HG02571 (cell line): ENCODE measurements at regions not wholly inside any gene's neighbourhood (a gene's known extent, or its start where the extent isn't known, plus 50 kb on each side); places are given as distances from the start of the nearest gene placed in this dataset.

Experiments used
- ATAC-seq: cut with Tn5 transposase; IDR thresholded peaks from one replicate; pipeline ENCODE4 v1.9.1; 2021; ENCODE audit warnings: mild to moderate bottlenecking, moderate library complexity; ENCODE audit not compliant: unreplicated experiment

- no peak for ATAC-seq
Observed at GRCh38 chr5:143664623-143665022, 147.3 kb upstream of the HMHB1 start.

GRCh38 chr5:143663872-143664271 is 148.1 kb upstream of the HMHB1 start:
- ATAC-seq: no peak

DNA sequence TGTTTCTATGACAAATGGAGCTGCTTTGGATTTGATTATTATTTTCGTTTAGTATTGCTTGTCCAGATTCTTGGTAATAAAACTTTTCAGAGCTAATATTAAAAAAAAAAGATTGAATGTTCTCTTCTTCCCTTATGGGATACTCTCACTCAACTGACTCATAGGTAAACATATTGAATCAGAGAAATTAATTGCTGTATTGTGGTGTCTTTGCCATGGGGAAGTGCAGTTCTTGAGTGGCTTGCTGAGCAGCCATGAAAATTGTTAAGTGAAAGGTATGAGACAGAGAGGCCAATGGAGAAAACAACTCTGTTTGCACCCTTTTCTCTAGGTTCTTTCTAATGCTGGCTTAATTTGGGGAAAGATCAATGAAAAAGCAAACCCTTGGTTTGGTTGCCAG is 149.9 kb upstream of the HMHB1 start:
- ATAC-seq: no peak

- no peak for ATAC-seq
Observed at GRCh38 chr5:143660625-143661024, 151.3 kb upstream of the HMHB1 start.

GRCh38 chr5:143659599-143660238 is 152.2 kb upstream of the HMHB1 start:
- no peak for ATAC-seq

DNA sequence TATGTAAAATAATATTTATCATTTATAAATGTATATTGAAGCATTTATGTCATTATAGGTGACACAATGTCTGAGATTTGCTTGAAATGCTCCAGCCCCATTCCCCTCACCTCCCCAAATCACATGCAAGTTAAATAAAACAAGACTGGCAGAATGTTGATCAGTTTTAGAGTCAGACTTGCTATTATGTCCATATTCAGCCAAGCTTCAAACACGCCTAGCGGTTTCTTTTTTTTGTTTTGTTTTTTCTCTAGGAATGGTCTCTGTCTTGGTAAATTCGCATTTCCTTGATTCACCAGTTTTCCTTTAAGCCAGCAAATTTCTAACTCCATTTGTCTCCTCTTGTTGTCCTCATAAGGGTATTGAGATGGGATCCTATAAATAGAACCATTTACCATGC is 153.0 kb upstream of the HMHB1 start:
- no peak for ATAC-seq

- ATAC-seq: no peak
Observed at GRCh38 chr5:143657647-143658285, 154.2 kb upstream of the HMHB1 start.

DNA sequence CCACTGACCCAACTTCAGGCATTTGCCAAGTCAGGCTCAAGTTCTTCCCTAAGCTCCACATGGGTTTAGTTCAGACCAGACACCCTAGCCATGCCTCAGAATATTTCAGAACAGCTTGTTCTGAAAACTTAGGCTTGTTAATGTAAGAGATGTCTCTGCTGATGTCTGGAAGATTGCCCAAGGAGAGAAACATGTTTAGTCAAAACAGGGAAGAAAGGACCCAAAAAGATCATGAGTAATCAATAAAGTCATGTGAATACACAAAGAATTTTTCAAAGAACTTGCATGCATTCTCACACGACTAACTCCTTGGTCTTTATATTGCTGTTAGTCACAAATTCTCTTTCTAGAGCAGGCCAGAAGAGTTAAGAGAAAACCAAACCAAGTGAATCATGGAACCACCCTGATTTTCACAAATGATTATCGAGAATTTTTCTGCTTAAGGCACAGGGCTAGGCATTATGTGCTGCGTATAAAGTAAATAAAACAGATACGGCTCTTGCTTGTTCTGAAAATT is 158.1 kb upstream of the HMHB1 start:
- no peak for ATAC-seq

DNA sequence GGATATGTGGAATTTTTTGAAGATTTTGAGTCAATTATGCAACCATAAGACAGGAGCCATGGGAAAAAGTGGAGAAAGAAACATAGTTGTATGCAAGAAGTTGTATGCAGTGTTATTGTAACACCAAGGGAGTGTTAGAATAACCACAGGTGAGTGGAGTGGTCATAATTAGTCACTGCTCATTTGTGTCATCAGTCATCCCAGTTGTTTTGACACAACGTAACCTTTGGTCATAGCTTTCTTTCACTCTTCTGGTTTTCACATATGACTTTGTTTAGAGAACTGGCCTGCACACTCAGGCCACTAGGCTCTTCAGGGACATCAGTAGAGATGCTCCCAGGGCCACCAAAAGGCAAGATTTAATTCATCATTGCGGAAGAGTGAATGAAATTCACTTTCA is 158.7 kb upstream of the HMHB1 start:
- ATAC-seq: peak; percentile 55

DNA sequence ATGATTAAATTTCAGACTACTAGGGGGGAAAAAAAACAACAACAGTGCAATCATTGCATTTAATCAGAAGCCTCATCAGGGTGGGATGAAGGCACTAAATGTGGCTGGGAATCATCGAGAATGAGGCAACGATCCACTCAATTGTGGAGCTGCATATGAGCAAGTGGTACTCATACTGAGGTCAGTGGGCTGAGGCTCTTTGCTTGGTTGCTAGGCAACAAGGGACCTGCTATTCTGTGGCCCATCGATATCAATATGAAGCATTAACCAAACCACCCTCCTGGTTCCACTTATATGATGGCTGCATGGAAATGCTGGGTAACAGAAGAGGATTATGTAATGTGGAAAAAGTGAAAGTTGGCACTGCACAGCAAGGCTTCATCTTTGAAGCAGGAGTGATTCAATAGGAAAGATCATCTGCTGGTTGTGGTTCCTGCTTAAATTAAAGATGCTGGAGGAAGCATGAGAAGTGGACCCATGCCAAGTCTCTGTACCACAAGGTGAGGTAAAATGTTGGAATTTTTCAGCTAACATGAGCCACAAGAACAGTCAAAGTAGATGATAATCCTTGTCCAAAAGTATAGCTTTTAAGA is 159.8 kb upstream of the HMHB1 start:
- ATAC-seq: no peak

GRCh38 chr5:143649937-143650621 is 161.9 kb upstream of the HMHB1 start:
- no peak for ATAC-seq

DNA sequence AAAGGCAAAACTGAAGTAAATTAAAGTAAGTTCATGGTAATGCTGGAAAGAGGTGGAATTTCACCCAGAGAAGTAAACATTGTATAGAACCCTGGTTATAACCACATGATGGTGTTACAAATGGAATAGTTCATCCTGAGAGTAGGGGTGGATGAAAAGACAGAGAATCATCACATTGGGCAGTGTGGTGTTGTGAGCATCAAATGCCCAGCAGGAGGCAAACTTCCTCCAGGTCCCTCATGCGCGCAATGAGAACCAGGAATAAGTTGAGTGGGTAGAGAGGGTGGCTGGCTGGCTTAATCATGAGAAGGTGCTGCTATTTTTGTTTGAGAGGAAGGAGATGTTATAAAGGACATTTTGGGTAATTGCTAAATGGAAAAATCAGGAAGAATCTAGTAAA is 163.3 kb upstream of the HMHB1 start:
- no peak for ATAC-seq

GRCh38 chr5:143646961-143647360 is 165.0 kb upstream of the HMHB1 start:
- no peak for ATAC-seq

- no peak for ATAC-seq
Observed at GRCh38 chr5:143645356-143645755, 166.6 kb upstream of the HMHB1 start.

DNA sequence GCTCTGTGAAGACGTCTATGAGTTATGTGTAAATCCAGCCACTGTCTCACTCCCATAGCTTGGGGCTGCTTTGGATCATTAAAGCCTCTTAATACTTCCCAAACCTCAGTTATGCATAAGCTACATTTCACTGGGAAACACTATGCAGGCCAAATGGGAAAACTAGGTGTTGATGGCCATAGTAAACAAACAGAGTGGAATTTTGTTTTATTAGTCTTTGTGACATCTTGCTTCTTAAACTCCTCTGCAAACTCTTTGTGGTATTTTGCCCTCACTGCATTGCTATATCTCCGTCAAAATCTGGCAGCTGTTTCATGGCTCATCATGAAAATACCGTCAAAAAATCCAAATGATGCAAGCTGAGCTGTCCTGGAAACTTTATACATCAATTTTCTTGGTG is 167.2 kb upstream of the HMHB1 start:
- no peak for ATAC-seq

GRCh38 chr5:143642791-143643190 is 169.2 kb upstream of the HMHB1 start:
- no peak for ATAC-seq

GRCh38 chr5:143641549-143642355 is 170.2 kb upstream of the HMHB1 start:
- peak; percentile 76 for ATAC-seq

DNA sequence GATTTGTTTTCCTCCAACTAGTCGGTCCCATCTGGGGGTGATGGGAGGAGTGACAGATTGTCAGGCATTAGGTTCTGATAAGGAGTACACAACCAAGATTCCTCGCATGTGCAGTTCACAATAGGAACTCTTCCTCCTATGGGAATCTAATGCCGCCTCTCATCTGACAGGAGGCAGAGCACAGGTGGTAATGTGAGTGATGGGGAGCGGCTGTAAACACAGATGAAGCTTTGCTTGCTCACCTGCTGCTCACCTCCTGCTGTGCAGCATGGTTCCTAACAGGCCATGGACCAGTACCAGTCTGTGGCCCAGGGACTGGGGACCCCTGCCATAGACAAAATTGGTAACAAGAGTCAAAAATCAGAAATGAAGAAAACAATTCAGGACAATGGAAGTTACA is 173.3 kb upstream of the HMHB1 start:
- no peak for ATAC-seq

- no peak for ATAC-seq
Observed at GRCh38 chr5:143636931-143637528, 174.9 kb upstream of the HMHB1 start.

GRCh38 chr5:143635888-143636287 is 176.1 kb upstream of the HMHB1 start:
- ATAC-seq: no peak
